NT2/D1 (cell line): ENCODE measurements at regions not wholly inside any gene's neighbourhood (a gene's known extent, or its start where the extent isn't known, plus 50 kb on each side); places are given as distances from the start of the nearest gene placed in this dataset.

Experiments
- SUZ12 ChIP-seq: IDR thresholded peaks from 2 replicates; pipeline ENCODE4 v1.6.1; 2011; ENCODE audit not compliant: insufficient read length, insufficient read depth; ENCODE audit errors: extremely low read depth
- YY1 ChIP-seq: IDR thresholded peaks from 2 replicates; pipeline ENCODE4 v1.6.1; 2011; ENCODE audit not compliant: insufficient read length, insufficient read depth
- ZNF274 ChIP-seq: IDR thresholded peaks from 2 replicates; pipeline ENCODE4 v1.6.1; 2011; ENCODE audit warnings: mild to moderate bottlenecking, low read depth, low read length

- no peak for TF ChIP-seq ZNF274
- no peak for TF ChIP-seq SUZ12
- TF ChIP-seq YY1 = no peak
Measured at GRCh38 chr2:66995636-66996035, 401.5 kb upstream of the ETAA1 start.
